ENCODE measurements at regions not wholly inside any gene's neighbourhood (a gene's known extent, or its start where the extent isn't known, plus 50 kb on each side); places are given as distances from the start of the nearest gene placed in this dataset.

- peaks cover 3% of the 10 kb centered on the region; the same call in 1 of the 2 replicates for H3K9me3 ChIP-seq (replicated peaks)
- no peaks in the 10 kb centered on the region for H3K36me3 ChIP-seq
- H3K4me1 ChIP-seq (replicated peaks): no peaks in the 10 kb centered on the region
- H3K4me3 ChIP-seq: no peak overlapping the region
- DNase-seq (ENCODE audit: low read depth in 1 of 2, low spot score in 2 of 2): no peak
- H3K27ac ChIP-seq: no peak overlapping the region
- no peaks in the 10 kb centered on the region for H3K27me3 ChIP-seq (replicated peaks)
These were observed 214.1 kb upstream of the RREB1 start for GRCh38 chr6:6893701-6894100.

- DNase-seq (ENCODE audit: low read depth in 1 of 2, low spot score in 2 of 2): no peak
- Histone ChIP-seq H3K36me3 (no peaks in the 10 kb centered on the region), H3K27me3 (replicated peaks) (no peaks in the 10 kb centered on the region), H3K9me3 (replicated peaks) (peaks cover 3% of the 10 kb centered on the region; the same call in 1 of the 2 replicates), H3K4me1 (replicated peaks) (no peaks in the 10 kb centered on the region), H3K4me3 (no peak overlapping the region), H3K27ac (no peak overlapping the region)
These were observed 211.8 kb upstream of the RREB1 start for GRCh38 chr6:6895929-6896328.

- Histone ChIP-seq H3K36me3 (no peaks in the 10 kb centered on the region), H3K27ac (no peak overlapping the region), H3K4me1 (replicated peaks) (no peaks in the 10 kb centered on the region), H3K9me3 (replicated peaks) (peaks cover 3% of the 10 kb centered on the region; the same call in 1 of the 2 replicates), H3K27me3 (replicated peaks) (no peaks in the 10 kb centered on the region), H3K4me3 (no peak overlapping the region)
- DNase-seq (ENCODE audit: low read depth in 1 of 2, low spot score in 2 of 2): no peak
These were observed 210.6 kb upstream of the RREB1 start for GRCh38 chr6:6897140-6897539.

GRCh38 chr6:6900569-6901204 lies 207.1 kb upstream of the RREB1 start:
- Histone ChIP-seq H3K4me1 (replicated peaks) (no peaks in the 10 kb centered on the region), H3K27ac (no peak overlapping the region), H3K36me3 (no peaks in the 10 kb centered on the region), H3K27me3 (replicated peaks) (no peaks in the 10 kb centered on the region; the same call in 1 of the 2 replicates), H3K9me3 (replicated peaks) (peaks cover 3% of the 10 kb centered on the region; the same call in 1 of the 2 replicates), H3K4me3 (no peak overlapping the region)
- no peak for DNase-seq (ENCODE audit: low read depth in 1 of 2, low spot score in 2 of 2)

- no peak overlapping the region for H3K27ac ChIP-seq
- no peak for DNase-seq (ENCODE audit: low read depth in 1 of 2, low spot score in 2 of 2)
- no peaks in the 10 kb centered on the region for H3K9me3 ChIP-seq (replicated peaks)
- no peaks in the 10 kb centered on the region for H3K36me3 ChIP-seq
- no peaks in the 10 kb centered on the region for H3K4me1 ChIP-seq (replicated peaks)
- H3K27me3 ChIP-seq (replicated peaks): no peaks in the 10 kb centered on the region; the same call in 1 of the 2 replicates
- H3K4me3 ChIP-seq: no peak overlapping the region
These were observed 206.5 kb upstream of the RREB1 start for GRCh38 chr6:6901205-6901719.

GRCh38 chr6:6901945-6902344 lies 205.8 kb upstream of the RREB1 start:
- no peak for DNase-seq (ENCODE audit: low read depth in 1 of 2, low spot score in 2 of 2)
- Histone ChIP-seq H3K9me3 (replicated peaks) (no peaks in the 10 kb centered on the region), H3K4me3 (no peak overlapping the region), H3K36me3 (no peaks in the 10 kb centered on the region), H3K4me1 (replicated peaks) (0 out of 2 replicates have a peak, but pooled peaks cover 3% of the 10 kb centered on the region), H3K27me3 (replicated peaks) (no peaks in the 10 kb centered on the region; the same call in 1 of the 2 replicates), H3K27ac (no peak overlapping the region)

- Histone ChIP-seq H3K36me3 (no peaks in the 10 kb centered on the region), H3K27me3 (replicated peaks) (no peaks in the 10 kb centered on the region; the same call in 1 of the 2 replicates), H3K27ac (no peak overlapping the region), H3K9me3 (replicated peaks) (no peaks in the 10 kb centered on the region), H3K4me3 (no peak overlapping the region), H3K4me1 (replicated peaks) (0 out of 2 replicates have a peak, but pooled peaks cover 3% of the 10 kb centered on the region)
- DNase-seq (ENCODE audit: low read depth in 1 of 2, low spot score in 2 of 2): no peak
These were observed 201.7 kb upstream of the RREB1 start for GRCh38 chr6:6905961-6906518.

- Histone ChIP-seq H3K27ac (no peak overlapping the region), H3K9me3 (replicated peaks) (no peaks in the 10 kb centered on the region), H3K4me1 (replicated peaks) (0 out of 2 replicates have a peak, but pooled peaks cover 3% of the 10 kb centered on the region), H3K4me3 (no peak overlapping the region), H3K27me3 (replicated peaks) (no peaks in the 10 kb centered on the region; the same call in 1 of the 2 replicates), H3K36me3 (no peaks in the 10 kb centered on the region)
- peak in 1 of 2 experiments; percentile 23 for DNase-seq (ENCODE audit: low read depth in 1 of 2, low spot score in 2 of 2)
These were observed 201.1 kb upstream of the RREB1 start for GRCh38 chr6:6906570-6907213.

- H3K27ac ChIP-seq: no peak overlapping the region
- H3K36me3 ChIP-seq: no peaks in the 10 kb centered on the region
- DNase-seq (ENCODE audit: low read depth in 1 of 2, low spot score in 2 of 2): no peak
- 0 out of 2 replicates have a peak, but pooled peaks cover 3% of the 10 kb centered on the region for H3K4me1 ChIP-seq (replicated peaks)
- no peaks in the 10 kb centered on the region; the same call in 1 of the 2 replicates for H3K27me3 ChIP-seq (replicated peaks)
- H3K9me3 ChIP-seq (replicated peaks): no peaks in the 10 kb centered on the region
- H3K4me3 ChIP-seq: no peak overlapping the region
These were observed 200.5 kb upstream of the RREB1 start for GRCh38 chr6:6907286-6907685.

GRCh38 chr6:6908121-6908520 lies 199.6 kb upstream of the RREB1 start:
- no peaks in the 10 kb centered on the region for H3K9me3 ChIP-seq (replicated peaks)
- no peak for DNase-seq (ENCODE audit: low read depth in 1 of 2, low spot score in 2 of 2)
- H3K4me3 ChIP-seq: no peak overlapping the region
- 0 out of 2 replicates have a peak, but pooled peaks cover 3% of the 10 kb centered on the region for H3K4me1 ChIP-seq (replicated peaks)
- H3K36me3 ChIP-seq: no peaks in the 10 kb centered on the region
- no peaks in the 10 kb centered on the region; the same call in 1 of the 2 replicates for H3K27me3 ChIP-seq (replicated peaks)
- H3K27ac ChIP-seq: no peak overlapping the region

- no peak overlapping the region for H3K4me3 ChIP-seq
- H3K4me1 ChIP-seq (replicated peaks): 0 out of 2 replicates have a peak, but pooled peaks cover 3% of the 10 kb centered on the region
- H3K36me3 ChIP-seq: no peaks in the 10 kb centered on the region
- no peaks in the 10 kb centered on the region for H3K9me3 ChIP-seq (replicated peaks)
- no peak for DNase-seq (ENCODE audit: low read depth in 1 of 2, low spot score in 2 of 2)
- no peaks in the 10 kb centered on the region for H3K27me3 ChIP-seq (replicated peaks)
- H3K27ac ChIP-seq: no peak overlapping the region
These were observed 198.7 kb upstream of the RREB1 start for GRCh38 chr6:6909111-6909510.

GRCh38 chr6:6910734-6911295 lies 196.9 kb upstream of the RREB1 start:
- Histone ChIP-seq H3K27ac (no peak overlapping the region), H3K4me1 (replicated peaks) (0 out of 2 replicates have a peak, but pooled peaks cover 3% of the 10 kb centered on the region), H3K36me3 (no peaks in the 10 kb centered on the region), H3K9me3 (replicated peaks) (no peaks in the 10 kb centered on the region), H3K27me3 (replicated peaks) (no peaks in the 10 kb centered on the region), H3K4me3 (no peak overlapping the region)
- no peak for DNase-seq (ENCODE audit: low read depth in 1 of 2, low spot score in 2 of 2)

GRCh38 chr6:6911391-6911790 lies 196.4 kb upstream of the RREB1 start:
- DNase-seq (ENCODE audit: low read depth in 1 of 2, low spot score in 2 of 2): no peak
- no peaks in the 10 kb centered on the region for H3K27me3 ChIP-seq (replicated peaks)
- no peaks in the 10 kb centered on the region for H3K9me3 ChIP-seq (replicated peaks)
- H3K4me3 ChIP-seq: no peak overlapping the region
- H3K4me1 ChIP-seq (replicated peaks): 0 out of 2 replicates have a peak, but pooled peaks cover 3% of the 10 kb centered on the region
- no peaks in the 10 kb centered on the region for H3K36me3 ChIP-seq
- no peak overlapping the region for H3K27ac ChIP-seq
